ENCODE measurements at regions not wholly inside any gene's neighbourhood (a gene's known extent, or its start where the extent isn't known, plus 50 kb on each side); places are given as distances from the start of the nearest gene placed in this dataset.
"Not testable (repeated sequence)": the region's sequence is repeated elsewhere in the genome, so short reads cannot be mapped to it uniquely, and the experiment has no call there.

GRCh38 chr9:78676009-78676408, 379.1 kb downstream of the PSAT1 start:
- no peak for DNase-seq

GRCh38 chr9:78676623-78677022, 379.7 kb downstream of the PSAT1 start:
- no peak for DNase-seq

DNA sequence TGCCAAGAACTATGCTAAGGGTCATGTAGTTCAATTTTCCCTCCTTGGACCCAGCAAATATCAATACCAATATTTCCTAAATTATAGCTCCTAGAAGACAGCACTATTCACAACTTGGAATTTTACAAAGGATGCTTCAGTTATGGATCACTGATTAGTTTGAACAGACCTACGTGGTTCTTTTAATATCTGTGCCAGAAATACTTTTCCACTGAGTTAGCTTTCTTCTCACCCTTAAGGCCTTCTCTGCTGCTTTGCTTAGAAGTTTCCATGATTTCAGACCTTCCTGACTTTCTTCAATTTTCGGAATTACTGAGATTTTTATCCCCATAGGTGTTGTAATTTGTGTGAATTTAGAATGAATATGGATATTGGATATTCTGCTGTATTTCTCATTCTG, 380.4 kb downstream of the PSAT1 start:
- DNase-seq = no peak

DNA sequence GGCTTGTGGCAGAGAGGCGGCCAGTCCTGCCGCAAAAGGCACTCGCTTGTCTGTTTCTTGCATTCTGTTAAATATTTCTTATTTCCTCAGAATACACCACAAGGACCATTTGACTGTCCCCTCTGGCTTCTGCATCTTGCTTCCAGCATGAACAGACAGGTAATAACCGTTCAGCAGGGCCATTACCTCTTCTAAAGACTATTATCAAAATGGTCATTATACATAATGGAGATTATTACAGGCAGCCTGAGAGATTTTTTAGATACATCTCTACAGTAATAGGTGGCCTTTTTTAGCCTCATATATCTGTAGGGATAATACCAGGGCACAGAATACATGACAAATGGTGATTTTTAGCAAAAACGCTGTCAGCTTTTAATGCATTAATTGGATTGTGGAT, 382.0 kb downstream of the PSAT1 start:
- no peak for DNase-seq

DNA sequence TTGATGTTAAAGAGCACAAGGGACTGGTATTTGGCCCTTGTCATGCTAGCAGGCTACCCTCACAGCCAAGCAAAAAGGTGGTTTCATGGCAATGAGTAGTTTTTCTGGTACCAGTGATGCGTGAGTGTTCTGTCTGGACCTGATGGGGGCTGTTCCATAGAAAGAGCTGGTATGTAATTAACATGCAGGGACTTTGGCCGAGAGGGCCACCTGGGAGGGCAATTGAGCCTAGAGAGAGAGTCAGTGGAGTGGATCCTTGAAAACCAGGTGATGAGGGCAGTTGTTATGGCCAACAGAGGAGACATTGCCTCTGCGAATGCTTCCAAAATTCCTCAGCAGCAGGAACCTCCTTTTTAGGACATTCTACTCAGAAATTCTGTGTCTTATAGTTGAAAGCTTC, 383.3 kb downstream of the PSAT1 start:
- no peak for DNase-seq

DNA sequence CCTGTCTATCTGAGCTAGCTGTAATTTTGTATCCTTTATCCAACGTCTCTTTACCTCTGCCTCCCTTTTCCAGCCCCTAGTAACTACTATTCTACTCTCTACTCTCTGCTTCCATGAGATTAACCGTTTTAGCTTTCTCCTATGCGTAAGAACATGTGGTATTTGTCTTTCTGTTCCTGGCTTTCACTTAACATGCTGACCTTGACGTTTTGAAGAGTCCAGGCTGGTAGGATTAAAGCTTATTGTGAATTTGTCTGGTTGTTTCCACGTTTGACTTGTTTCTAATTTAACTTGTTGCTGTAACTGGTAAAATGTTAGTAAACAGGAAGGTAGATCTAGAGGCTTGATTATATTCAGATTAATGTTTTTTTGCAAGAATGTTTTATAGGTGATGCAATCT, 385.3 kb downstream of the PSAT1 start:
- no peak for DNase-seq

- DNase-seq = no peak
Observed at GRCh38 chr9:78685471-78685870, 388.5 kb downstream of the PSAT1 start.

- DNase-seq = no peak
Observed at GRCh38 chr9:78688796-78689195, 391.9 kb downstream of the PSAT1 start.

GRCh38 chr9:78691542-78691941, 394.6 kb downstream of the PSAT1 start:
- no peak for DNase-seq

GRCh38 chr9:78692871-78693270, 395.9 kb downstream of the PSAT1 start:
- DNase-seq = no peak

DNA sequence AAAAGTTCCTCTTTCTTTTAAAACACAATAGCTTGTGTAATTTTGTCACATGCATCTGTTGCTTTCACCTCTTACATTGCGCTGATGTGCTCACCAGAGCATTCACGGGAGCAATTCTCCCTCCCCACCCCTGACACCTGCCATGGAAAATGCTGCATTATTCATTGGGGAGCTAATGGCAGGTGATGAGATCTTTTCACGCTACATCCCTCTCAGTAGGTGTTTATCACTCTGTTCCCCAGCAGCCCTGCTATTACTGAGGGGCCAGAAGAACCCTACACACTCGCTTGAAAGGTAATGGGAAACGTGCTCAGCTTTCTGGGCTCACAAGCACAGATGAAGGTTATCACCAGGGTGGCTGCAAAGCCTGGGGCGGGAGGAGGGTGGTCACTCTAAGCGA, 398.0 kb downstream of the PSAT1 start:
- no peak for DNase-seq

GRCh38 chr9:78695519-78695918, 398.6 kb downstream of the PSAT1 start:
- no peak for DNase-seq

DNA sequence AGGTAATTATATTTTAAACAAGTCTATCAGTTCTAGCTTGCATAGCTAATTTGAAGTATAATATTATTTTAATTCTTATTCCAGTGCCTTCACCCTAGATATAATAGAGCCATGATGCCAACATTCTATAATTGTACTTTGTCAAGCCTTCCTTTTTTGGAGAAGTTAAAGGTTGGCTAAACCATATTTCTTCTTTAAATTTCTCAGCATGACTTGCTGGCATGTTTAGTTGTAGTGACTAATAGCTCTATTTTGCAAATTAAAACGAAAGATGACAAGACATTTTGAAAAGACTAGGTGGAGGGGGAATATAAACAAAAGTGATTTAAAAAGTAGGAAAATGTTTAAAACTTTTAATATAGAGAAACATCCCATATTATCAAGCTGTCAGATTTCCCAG, 400.7 kb downstream of the PSAT1 start:
- no peak for DNase-seq

GRCh38 chr9:78698371-78698770, 401.4 kb downstream of the PSAT1 start:
- DNase-seq = no peak

DNA sequence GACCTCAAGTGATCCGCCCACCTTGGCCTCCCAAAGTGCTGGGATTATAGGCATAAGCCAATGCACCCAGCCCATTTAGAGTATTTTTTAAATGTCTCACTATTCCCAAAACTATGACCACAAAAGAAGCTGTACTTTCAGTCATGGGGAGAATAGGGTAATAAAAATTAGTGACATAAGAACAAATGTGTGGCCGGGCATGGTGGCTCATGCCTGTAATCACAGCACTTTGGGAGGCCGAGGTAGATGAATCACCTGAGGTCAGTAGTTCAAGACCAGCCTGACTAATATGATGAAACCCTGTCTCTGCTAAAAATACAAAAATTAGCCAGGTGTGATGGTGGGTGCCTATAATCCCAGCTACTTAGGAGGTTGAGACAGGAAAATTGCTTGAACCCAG, 402.3 kb downstream of the PSAT1 start:
- not testable (repeated sequence) for DNase-seq

- not testable (repeated sequence) for DNase-seq
Observed at GRCh38 chr9:78704153-78704552, 407.2 kb downstream of the PSAT1 start.

DNA sequence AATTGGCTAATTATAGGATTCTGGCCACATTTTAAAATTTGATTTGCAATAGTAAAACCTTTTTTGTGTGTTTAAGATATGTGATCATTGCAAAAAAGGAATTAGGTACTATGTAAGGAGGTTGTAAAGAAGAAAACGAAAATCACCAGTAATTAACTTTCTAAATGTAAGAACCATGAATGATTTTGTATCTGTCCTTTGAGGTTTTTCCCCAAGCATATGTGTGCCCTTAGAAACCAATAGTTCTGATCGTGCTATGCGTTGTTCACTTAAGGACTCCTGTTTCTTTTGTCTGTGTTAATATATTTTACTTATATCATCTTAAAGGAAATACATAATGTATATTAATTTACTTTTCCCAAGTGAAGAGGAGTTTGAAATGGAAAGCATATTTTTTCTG, 410.2 kb downstream of the PSAT1 start:
- DNase-seq = no peak

DNA sequence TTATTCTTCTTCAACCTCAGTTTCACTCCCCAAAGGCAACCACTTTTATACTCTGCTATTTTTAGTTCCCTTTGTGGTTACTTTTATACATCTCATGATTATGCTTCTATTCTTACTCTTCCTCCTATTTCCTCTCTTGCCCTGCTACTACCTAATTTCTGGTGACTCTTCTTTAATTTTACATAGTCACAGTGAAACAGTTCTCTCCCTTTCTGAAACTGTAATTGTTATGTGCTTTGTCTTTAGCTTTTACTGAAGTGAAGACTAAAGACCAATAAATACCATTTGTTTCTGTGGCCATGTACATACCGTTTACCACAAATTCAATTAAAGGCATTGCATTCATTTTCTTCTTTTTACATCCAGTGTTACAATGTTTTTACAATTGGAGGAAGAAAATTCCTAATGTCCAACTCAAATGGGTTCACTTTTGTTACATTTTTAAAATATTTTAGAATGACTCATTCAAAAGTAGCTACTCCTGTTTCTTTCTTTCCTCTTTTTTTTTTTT, 410.6 kb downstream of the PSAT1 start:
- DNase-seq = no peak

GRCh38 chr9:78712903-78713613, 416.1 kb downstream of the PSAT1 start:
- DNase-seq = no peak

GRCh38 chr9:78713614-78714405, 416.9 kb downstream of the PSAT1 start:
- no peak for DNase-seq

DNA sequence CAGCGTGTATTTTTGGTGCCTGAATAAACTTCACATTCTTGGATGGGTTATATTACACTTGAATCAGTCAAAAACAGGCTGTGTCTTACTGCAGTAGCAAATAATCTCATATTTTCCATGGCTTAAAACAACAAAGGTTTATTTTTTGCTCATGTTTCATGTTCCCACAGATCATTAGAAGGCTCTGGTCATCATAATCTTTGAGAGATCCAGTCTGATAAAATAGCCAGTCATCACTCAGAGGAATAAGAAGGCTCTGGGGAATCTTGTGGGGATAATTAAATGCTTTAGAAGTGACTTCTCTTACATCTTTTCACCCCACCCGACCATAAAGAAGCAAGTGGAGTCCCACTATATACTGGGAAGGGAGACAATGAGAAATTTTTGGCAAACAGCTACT, 417.7 kb downstream of the PSAT1 start:
- no peak for DNase-seq

GRCh38 chr9:78719029-78719428, 422.1 kb downstream of the PSAT1 start:
- DNase-seq = not testable (repeated sequence)

DNA sequence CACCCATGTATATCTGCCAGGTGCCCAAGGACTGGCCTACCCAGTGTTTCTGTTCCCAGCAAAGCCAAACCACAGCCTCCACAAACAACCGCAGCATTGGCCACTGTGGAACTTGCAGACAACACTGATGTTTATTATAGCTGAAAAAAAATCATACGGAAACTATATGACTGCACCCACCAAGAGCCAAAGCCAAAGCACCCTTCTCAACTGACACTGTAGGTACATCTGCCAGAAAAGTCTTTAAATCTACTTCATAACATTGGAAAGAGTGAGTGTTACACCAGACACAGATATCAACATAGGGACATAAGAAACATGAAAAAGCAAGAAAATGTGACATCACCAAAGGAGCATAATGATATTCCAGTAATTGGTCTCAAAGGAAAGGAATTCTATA, 428.0 kb downstream of the PSAT1 start:
- DNase-seq = no peak

DNA sequence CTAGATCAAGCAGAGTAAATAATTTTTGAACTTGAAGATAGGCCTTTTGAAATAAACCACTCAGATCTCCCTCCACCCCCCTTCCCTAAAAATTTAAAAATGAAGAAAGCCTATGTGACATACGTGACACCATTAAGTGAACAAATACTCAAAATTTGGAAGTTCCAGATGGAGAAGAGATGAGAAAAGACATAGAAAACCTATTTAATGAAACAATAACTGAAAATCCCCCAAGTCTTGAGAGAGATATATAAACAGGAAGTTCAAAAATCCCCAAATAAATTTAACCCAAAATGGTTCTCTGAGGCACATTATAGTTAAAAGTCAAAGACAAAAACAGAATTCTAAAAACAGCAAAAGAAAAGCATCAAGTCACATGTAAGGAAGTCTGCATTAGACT, 428.6 kb downstream of the PSAT1 start:
- DNase-seq = no peak

Data from T-helper 1 cell (primary cell).